Thyroid gland (tissue), 4 donors: ENCODE measurements at regions not wholly inside any gene's neighbourhood (a gene's known extent, or its start where the extent isn't known, plus 50 kb on each side); places are given as distances from the start of the nearest gene placed in this dataset.

Experiments used
- CTCF ChIP-seq, 6 experiments: fragments of 200-600 bp in 3 of 6; fragments of 450-650 bp in 3 of 6; sonication (generic) in 3 of 6; IDR thresholded peaks; one replicate each; pipeline ENCODE4 v1.5.1; 2016 to 2019; ENCODE audit warnings: antibody characterized with exemption in 6 of 6, mild to moderate bottlenecking in 2 of 6, inconsistent platforms in 1 of 6, moderate library complexity in 1 of 6
- POLR2A ChIP-seq, 2 donors: fragments of 450-650 bp; IDR thresholded peaks; one replicate each; pipeline ENCODE4 v1.6.1; 2017; ENCODE audit warnings: antibody characterized with exemption in 2 of 2, mild to moderate bottlenecking in 2 of 2, moderate library complexity in 1 of 2

DNA sequence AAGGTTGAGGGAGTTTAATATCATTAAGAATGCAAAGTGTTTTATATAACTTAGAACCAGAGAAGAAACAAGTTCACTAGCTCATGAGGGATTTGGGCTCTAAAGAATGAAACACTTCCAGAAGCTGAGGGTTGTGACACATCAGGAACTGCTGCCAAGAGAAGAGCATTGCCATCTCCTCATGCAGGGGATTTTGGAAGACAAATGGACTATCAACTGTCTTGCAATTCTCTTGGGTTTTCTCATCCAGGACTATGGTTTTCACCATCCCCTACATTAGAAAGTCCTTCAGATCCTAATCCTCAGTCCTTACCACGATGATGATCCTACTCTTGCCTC lies 59.7 kb upstream of the KL start:
- no peak for TF ChIP-seq CTCF (IDR thresholded peaks at IDR 0.05)
- TF ChIP-seq POLR2A (IDR thresholded peaks at IDR 0.05) = no peak
